LNCaP clone FGC (cell line): ENCODE measurements at regions not wholly inside any gene's neighbourhood (a gene's known extent, or its start where the extent isn't known, plus 50 kb on each side); places are given as distances from the start of the nearest gene placed in this dataset.

Source experiments
- DNase-seq: peaks from one replicate; pipeline ENCODE4 v3.0.0-alpha.2; 2011; ENCODE audit warnings: low read depth
- H3K4me3 ChIP-seq: 2 replicates; pipeline ENCODE4 v1.5.1; 2011; ENCODE audit warnings: mild to moderate bottlenecking, low read depth, low read length, control low read depth
- CTCF ChIP-seq: IDR thresholded peaks from 2 replicates; pipeline ENCODE4 v1.5.1; 2012; ENCODE audit warnings: mild to moderate bottlenecking; ENCODE audit not compliant: control insufficient read depth, insufficient read depth; ENCODE audit errors: extremely low read depth

- no peak for TF ChIP-seq CTCF
- no peak for DNase-seq
Observed at GRCh38 chr1:199735660-199736059, 291.9 kb upstream of the NR5A2 start.

DNA sequence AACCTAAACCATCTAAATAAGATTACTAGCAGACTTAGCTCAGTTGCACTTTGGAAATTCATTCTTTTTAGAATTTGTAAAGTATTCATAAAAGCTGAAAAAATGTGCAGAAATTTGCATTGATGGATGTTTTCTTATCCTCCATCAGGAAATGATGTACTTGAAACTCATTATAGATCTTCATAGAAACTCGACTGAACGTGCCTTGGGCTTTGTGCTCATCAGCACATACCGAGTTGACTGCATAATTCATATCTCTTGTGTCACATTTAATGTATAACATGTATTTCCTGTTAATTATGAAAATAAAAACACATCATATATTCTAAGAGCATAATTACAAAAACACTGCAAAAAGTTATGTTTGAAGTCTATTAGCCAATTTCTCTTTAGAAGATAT is 290.9 kb upstream of the NR5A2 start:
- H3K4me3 ChIP-seq = no peak overlapping the region
- no peak for TF ChIP-seq CTCF
- no peak for DNase-seq

More at GRCh38 chr1:199735660-199736059, 291.9 kb upstream of the NR5A2 start:
- no peak overlapping the region for H3K4me3 ChIP-seq

- H3K4me3 ChIP-seq = no peak overlapping the region
- DNase-seq = no peak
- no peak for TF ChIP-seq CTCF
Observed at GRCh38 chr1:199741586-199741985, 285.9 kb upstream of the NR5A2 start.

DNA sequence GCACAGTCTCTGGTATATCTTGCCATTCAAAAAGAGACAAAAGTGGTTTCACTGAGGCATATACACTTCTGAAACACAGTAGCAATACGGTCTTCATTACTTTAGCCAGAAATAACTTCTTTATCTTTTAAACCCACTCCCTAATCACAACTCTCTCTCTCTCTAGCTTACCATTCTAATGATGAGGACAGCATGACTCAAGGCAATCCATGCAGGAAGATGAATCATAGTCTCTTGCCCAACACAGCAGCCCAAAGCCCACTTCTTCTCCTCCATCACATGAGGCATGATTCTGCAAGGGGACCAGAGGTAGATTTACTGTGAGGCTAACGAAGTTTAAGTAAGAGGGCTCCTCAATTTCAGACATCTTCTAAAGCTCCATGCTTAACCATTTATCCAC is 285.0 kb upstream of the NR5A2 start:
- no peak for TF ChIP-seq CTCF
- H3K4me3 ChIP-seq = no peak overlapping the region
- DNase-seq = no peak

DNA sequence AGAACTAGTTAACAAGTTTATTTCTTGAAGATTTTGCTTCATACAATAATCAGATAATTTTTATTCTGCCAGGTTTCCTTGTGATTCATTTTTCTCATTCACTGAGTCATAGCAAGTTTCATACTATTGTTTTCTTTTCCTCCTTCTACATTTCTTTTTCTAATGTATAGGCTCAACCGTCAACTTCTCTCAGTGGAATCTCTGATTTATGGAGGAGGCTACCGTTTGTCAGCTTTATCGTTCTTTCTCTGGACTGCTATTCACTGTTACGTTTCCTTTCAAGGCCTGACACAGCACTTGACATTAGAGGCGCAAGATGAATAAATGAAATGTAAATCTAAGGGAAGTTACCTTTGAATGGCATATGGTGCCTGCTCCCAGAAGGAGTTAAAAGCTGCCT is 284.3 kb upstream of the NR5A2 start:
- no peak for DNase-seq
- no peak overlapping the region for H3K4me3 ChIP-seq
- no peak for TF ChIP-seq CTCF

DNA sequence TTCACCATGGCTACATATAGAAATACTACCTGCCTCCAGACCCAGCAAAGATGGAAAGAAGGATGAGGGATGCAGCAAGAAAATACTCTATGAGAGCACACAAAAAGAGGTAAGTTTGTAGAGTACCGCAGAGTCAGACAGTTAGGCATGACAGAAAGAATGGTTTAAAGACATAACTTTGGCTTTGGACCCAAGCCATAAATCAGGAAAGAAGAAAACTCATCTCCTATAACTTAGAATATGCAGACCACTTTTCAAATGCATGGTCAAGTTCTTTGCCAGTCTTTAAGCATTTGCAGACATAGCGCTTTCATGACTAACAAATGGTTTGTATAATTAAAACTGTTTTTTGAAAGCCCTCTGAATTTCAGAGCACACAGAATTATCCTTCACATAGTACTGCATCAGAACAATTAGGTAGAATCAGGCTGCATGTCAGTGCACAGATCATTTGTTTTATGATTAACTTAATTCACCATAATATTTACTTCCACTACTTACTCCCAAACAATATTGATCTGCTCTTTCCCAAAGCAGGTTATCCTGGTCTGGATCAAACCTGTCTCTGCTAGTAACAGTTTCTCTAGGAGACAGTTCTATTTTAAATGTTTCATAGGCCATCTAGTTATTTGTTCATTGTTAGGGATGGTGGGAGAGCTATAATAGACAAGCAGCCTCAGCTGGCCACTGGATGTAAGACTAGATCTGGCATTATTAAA is 280.7 kb upstream of the NR5A2 start:
- no peak overlapping the region for H3K4me3 ChIP-seq
- no peak for TF ChIP-seq CTCF
- DNase-seq = no peak

DNA sequence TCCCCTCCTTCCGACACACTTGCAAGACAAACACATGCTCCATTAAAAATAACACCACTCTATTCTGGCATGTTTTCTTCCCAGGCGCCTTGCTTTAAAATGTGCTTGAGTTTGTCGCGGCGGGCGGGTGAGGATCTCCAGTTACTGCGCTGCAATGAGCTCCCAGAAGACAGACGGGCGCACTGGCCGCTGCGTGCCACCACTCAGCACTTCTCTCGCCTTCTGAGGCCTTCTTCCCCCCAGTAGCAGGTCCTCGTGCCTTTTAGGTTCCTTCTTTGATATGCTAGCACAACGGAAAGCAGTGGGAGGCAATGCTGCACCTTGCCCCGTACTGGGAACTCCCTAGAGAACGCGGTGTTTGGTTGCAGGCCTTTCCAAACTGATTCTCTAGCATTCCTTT is 279.5 kb upstream of the NR5A2 start:
- no peak for TF ChIP-seq CTCF
- H3K4me3 ChIP-seq = no peak overlapping the region
- no peak for DNase-seq
